GM19043 (cell line): ENCODE measurements at regions not wholly inside any gene's neighbourhood (a gene's known extent, or its start where the extent isn't known, plus 50 kb on each side); places are given as distances from the start of the nearest gene placed in this dataset.
"Not testable (repeated sequence)": the region's sequence is repeated elsewhere in the genome, so short reads cannot be mapped to it uniquely, and the experiment has no call there.

Experiments used
- ATAC-seq: cut with Tn5 transposase; IDR thresholded peaks from one replicate; pipeline ENCODE4 v1.9.1; 2021; ENCODE audit warnings: low read depth; ENCODE audit not compliant: unreplicated experiment

DNA sequence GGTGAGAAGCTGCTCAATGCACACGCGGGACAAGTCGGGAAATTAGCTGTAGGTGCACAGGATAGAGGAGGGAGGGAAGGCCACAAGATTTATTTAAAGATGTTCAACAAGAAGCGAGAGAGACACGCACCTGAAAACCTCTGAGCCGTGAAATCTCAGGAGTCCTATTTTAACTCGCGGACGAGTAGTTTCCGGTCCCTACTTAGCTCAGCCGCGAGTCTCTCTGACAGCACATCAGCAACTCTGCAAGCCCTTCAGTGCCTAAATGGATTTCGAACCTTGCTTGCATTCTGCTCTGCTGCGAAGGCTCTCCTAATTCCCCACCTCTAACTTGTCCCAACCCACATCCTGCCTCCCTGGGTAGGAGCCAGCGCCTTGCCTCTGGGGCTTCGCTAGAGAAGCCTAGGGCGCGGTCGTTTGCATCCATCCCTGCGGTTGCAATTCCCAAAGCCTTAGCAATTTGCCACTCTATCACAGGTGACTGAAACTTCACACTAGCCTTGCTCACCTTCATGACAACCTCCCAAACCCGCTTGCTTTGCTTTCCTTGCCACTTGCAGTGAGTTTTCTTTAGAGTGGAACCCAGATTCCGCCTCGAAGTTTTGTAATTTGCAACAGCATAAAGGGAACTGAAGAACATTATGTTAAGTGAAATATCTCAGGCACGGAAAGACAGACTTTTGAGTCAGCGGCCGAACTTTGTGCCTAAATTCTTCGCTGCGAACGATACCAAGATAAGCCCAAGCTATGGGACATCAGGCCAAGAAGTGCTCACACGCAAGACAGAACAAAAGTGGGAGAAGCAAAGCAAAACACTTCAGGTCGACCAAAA, 202.8 kb downstream of the KDM5D start:
- ATAC-seq: peak; percentile 95

DNA sequence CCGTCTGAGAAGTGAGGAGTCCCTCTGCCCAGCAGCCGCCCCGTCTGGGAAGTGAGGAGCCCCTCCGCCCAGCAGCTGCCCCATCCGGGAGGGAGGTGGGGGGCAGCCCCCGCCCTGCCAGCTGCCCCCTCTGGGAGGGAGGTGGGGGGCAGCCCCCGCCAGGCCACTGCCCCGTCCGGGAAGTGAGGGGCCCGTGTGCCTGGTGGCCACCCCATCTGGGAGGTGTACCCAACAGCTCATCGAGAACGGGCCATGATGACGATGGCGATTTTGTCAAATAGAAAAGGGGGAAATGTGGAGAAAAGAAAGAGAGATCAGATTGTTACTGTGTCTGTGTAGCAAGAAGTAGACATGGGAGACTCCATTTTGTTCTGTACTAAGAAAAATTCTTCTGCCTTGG, 208.8 kb downstream of the KDM5D start:
- ATAC-seq: not testable (repeated sequence)

DNA sequence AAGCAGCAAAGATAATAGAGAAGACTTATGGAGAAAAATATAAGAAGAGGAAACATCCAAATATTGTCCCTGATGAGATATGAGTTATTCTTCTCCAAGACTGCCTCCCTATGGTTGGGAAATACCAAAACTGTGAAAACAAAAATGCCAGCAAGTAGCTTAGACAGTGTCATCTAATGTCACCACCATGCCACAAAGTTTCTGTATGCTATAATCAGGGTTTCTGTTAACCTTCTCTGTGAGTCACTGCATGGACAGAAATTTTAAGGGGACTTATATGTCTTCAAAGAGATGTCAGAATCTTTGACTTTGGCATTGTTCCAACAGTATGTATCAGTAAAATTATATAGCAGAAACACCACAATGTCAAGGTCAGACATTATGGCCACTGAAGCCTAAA, 222.6 kb downstream of the KDM5D start:
- ATAC-seq: no peak

DNA sequence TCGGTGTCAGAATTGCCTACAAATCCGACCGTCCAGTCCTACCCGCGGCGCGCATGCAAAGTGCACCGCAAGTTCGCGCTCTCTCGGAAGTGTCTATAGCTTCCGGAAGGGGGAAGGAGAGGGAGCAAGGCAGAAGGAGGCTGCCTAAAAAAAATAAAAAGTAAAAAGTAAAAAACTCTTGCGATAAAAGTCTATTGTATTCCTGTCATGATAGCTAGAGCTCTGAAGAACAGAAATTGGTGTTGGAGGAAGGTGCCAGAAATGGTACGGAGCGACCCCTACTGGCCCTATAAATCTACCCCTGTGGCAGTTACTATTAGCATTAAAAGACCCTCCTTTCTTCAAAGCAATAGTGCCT, 241.5 kb downstream of the KDM5D start:
- no peak for ATAC-seq

DNA sequence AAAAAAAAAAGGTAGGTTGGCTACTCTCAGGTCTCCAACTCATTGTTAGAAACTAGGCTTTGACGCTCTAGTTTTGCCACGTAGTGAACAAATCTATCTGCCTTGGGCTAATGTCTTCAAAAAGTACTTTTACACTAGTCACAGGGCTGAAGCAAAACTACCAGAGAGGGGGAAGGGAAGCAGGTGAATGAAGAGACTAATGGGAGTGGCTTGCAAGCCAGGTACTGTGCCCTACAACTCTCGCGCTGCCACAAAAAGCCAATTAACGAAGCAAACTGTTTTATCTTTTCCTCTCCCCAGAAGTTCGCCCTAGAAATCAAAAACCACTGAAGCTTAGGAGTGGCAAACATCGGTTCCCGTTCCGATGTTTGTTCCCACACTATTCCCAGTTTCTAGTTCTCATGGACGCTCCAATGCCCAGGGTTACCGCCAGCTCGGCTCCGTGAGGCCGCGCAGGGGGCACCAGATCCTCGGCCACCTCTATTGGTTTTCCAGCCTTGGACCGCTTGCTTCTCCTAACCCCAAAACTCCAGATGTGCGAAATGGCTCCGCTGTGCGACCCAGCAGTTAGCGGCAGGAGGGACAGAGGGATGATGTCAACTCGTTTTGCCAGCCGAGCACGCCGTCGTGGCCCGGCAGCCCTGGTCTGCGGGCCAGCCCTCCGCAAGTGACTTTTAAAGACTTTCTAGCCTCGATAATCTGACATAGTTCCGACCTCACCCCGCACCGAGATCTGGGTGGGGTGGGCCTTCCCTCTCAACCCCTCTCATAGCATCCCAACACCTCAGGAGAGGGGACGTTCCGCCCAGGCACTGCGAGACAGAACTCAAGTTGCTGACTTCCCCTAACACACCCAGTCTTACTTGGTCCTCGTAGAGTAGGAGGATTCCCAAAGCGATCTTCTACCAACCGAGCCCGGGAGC, 242.1 kb downstream of the KDM5D start:
- no peak for ATAC-seq

DNA sequence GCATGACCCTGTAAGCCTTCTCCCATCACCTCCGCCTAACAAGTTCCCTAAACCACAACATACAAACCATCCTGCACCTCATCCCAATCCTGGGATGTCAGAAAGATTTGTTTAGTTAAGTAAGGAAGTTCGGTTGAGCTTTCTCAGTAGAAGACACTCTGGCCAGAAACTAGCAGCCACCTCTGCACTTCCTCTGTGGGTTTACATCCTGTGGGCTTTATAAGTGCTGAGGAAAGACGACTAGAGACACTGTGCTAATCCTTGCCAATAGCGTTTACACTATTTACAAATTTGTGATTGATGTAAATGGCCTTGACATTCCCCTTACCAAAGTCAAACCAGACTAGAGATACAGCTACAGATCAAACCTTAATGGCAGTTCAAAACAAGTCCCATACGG, 246.0 kb downstream of the KDM5D start:
- no peak for ATAC-seq

DNA sequence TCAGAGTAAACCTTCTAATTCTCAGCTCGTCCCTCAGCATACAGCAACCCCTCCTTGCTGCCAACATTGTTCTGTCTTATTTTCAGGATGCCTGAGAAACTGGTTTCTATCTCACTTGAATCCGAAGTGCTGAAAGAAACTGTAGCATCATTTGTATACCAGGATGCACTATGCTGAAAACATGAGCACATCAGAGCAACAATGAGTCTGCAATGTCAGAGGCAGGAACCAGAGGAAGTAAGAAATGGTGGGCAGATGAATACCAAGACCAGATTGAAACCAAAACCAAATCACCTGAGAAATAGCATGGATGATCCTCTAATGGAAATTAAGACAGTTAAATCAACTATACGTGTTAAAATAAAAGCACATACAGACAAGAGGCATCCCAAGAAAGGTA, 257.0 kb downstream of the KDM5D start:
- ATAC-seq: no peak

DNA sequence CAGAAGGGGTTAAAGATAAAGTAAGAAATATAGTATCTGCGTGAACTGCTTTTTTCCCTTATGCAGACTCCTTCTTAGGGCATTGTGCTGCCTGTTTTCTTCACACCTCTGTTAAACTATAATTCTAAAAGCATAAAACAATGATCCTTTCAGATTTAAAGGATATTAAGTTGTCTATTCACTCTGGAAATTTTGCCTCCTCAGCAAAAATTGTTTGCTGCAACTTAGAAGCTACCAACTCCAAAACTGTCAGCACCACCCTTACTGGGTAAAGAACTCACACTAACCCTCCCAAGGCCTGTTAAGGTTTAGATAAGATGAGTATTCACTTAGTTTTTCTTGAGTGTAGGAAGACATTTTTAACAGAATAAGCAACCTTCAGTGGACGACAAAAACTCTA, 259.5 kb downstream of the KDM5D start:
- ATAC-seq: no peak

DNA sequence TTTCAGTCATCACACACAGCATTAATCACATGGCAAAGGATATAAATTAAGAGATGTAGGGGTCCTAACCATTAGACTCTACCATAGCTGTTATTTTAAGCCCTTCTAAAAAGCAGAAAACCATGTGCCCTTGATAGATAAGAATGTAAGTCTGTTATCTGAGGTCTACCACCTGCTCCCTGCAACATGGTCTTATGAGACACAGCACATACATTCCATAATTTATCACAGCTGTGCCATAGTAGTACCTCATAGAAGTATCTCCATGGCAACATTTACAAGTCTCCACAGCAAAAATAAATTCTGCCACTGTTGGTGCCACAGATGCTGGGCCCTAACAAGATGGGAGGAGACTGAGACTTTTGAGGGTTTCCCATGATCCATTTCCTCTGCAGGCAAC, 265.4 kb downstream of the KDM5D start:
- no peak for ATAC-seq

DNA sequence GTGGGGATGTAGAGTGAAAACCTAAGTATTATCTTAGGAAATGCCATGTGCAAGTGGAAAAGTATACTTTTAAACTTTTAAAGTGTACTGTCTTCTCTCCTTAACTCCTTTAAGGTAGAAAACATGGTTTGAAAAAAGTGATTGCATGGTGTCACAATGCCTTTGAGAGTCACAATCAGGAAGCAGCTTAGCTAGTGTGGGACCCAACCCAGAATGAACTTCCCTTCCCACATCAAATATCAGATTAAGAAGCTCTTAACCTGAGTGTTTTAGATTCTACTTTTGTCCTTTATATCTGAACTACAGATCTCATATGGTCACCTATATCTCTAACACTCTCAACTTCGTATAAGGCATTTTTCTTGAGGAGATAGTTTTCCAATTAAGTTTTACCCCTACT, 266.6 kb downstream of the KDM5D start:
- no peak for ATAC-seq

DNA sequence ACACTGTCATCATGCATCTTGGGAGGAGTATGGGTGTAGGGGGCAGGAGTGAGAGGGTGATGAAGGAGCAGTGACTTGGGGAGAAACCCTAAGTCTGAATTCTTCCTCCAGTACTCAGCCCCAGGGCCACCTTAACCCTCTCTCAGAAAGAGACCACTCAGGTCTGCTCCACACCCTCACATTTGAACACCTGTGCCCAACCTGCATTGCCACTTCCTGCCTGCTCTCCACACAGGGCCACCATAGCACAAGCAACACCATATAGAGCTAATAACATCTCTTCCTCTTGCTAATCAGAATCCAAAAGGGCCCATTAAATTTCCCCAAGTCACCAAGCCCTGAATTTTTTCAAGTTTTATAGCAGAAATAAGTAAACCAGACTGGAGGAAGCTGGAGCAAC, 278.7 kb downstream of the KDM5D start:
- ATAC-seq: no peak

DNA sequence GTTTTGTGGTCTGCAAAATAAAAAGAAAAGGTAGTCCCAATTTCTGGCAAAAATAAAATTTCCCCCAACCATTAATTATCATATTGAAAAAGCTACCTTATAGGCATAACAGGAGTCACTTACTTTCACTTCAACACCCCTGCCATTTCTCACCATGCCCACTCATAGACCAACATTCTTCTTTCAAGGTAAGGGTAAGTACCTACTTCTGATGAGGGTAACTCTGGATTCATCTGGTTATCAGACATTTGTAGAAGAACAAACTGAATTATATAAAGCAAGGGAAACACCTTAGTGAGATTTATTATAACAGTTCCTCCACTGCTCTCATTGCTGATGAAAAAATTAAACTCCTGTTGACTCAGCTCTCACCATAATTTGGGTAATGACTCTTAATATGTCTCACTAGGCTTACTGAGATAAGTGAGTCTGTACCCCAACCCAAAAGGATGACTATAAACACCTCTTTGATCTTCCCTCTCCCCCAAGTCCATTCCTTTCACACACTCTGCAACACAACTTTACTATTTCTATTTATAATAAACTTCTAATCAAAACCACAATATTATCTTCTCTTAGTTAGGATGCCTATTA, 287.6 kb downstream of the KDM5D start:
- ATAC-seq: no peak

DNA sequence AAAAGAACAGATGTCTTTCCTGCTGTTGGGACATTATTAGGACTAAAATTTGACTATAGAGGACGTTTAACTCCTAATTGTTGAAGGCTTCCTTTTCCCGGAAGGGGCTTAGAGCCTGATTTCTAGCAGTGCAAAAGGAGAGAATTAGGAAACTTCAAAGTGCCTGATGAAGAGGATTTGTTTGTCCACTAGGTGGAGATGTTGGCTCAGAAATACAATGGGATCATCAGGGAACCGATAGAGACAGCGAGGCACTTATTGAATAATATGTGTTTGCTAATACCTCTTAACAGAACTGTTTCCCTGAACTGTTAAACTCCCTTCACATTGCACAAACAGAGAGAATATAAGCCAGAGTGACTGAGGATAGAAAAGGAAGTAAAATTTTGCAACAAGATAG, 311.5 kb downstream of the KDM5D start:
- ATAC-seq: peak; percentile 70

DNA sequence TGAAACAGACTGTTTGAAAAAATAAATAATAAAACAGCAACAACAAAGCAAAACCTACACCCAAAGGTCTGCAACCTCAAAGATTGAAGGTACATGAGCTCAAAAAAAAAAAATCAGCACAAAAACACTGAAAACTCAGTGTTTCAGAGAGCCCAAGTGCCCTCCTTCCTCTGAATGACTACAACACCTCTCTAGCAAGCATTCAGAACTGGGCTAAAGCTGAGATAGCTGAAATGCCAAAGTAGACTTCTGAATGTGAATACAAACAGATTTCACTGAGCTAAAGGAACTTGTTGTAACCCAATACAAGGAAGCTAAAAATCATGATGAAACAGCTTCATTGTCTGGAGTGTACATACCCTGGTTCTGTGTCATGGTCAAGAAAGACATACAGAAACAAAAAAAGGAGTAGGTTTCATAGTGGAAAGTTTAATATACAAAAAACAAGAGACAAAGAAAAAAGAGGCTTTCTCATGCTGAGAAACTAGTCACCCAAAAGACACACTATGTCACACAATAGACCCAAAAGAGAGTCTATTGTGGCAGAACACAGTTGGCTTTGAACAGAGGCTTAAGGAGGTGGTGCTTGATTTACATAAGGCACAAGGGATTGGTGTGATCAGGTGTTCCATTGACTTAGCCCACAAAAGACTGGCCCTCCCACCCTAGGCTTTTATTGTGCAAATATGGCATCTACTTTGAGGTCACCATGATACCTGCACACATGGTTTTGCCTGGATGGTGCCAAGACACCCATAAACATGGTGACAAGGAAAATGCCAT, 316.6 kb downstream of the KDM5D start:
- ATAC-seq: no peak

DNA sequence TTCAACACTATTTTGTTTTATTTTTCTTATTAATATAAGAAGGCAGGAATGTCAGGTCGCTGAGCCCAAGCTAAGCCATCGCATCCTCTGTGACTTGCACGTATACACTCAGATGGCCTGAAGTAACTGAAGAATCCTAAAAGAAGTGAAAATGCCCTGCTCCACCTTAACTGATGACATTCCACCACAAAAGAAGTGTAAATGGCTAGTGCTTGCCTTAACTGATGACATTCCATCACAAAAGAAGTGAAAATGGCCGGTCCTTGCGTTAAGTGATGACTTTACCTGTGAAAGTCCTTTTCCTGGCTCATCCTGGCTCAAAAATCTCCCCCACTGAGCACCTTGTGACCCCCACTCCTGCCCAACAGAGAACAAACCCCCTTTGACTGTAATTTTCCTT, 317.3 kb downstream of the KDM5D start:
- ATAC-seq: not testable (repeated sequence)

DNA sequence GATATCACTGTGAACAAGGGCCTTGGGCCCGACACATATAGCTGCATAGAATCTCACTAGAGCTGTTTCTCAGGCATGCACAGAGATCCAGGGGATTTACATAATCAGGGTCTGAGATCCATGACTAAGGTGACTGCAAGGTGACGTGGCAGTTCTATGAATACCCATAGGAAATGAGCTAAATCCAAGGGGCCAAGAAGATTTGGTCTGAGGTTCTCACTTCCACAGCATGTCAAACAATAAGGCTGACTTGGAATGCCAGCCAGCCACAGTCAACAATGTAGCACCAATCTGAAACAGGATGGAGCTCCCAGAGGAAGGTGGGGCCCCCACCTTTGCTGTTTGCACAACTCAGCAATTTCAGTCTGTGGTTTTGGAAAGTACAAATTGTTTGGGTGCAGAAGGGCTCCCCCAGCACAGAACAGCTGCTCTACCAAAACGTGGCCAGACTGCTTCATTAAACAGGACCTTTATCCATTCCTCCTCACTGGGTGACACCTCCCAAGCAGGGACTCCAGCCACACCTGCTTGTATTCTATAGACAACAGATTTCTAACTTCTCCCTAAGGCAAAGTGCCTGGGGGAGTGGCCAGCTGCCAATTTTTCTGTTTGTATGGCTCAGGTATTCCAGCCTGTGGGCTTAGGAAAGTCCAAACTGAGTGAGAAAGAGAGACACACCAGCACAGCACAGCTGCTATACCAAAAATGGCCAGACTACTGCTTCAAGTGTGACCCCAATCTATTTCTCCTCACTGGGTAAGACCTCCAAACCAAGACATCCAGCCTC, 333.4 kb downstream of the KDM5D start:
- no peak for ATAC-seq

DNA sequence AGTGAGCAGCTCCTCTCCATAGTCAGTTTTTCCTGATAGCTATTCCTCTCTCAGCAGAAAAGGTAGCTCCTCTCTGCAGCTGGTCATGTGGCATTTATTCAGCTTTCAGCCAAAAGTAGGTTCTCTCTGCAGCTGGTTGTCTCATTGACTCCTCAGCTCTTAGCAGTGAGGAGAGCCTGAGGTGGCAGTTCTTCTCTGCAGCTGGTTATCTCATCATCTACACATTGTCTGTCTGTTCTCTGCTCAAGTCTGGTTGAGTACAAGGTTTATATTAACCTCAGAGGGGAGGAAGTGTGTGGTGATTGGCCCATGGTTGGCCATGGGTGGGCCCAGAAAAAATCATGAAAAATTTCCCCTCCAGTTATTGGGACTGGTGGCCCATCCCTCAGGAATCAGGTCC, 338.3 kb downstream of the KDM5D start:
- no peak for ATAC-seq

DNA sequence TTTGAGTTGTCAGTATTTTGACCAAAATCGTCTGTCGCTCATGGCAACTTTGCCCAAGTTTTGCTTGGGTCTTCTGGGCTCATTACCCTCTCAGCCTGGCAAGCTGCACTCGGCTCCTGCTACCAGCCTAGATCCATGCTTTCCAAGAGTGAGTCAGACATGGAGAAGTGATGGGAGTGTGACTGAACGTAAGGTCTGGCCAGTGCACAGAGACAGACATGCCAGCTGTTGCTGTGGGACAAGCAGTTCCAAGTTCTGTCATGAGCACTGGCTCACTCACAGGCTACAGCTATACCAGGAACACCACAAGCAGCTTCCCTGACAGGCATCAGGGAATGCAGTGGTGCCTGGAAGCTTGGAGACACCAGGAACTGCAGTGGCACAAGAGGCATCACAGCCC, 338.9 kb downstream of the KDM5D start:
- ATAC-seq: no peak

DNA sequence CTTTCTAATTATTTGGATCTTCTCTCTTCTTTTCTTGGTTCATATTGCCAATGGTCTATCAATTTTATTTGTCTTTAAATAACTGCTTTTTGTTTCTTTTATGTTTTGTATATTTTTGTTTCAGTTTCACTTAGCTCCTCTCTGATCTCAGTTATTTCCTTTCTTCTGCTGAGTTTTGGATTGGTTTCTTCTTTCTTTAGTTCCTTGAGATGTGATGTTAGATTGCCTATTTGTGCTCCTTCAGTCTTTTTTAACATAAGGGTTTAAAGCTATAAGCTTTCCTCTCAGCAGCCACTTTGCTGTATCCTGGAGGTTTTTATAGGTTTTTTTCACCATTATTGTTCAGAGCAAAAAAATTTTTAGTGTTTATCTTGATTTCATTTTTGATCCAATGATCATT, 351.6 kb downstream of the KDM5D start:
- ATAC-seq: no peak

DNA sequence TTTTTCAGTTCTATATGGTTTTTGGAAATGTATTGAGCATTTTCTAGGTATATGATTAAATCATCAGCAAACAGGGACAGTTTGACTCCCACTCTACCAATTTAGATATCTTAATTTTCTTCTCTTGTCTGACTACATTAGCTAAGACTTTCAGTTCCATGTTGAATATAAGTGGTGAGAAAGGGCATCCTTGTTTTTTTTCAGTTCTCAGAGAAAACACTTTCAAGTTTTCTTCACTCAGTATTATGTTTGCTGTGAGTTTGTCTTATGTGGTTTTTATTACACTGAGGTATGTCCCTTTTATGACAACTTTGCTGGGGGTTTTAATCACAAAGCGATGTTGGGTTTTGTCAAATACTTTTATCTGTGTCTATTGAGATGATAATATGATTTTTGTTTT, 352.6 kb downstream of the KDM5D start:
- no peak for ATAC-seq
